ENCODE measurements at regions not wholly inside any gene's neighbourhood (a gene's known extent, or its start where the extent isn't known, plus 50 kb on each side); places are given as distances from the start of the nearest gene placed in this dataset.

DNA sequence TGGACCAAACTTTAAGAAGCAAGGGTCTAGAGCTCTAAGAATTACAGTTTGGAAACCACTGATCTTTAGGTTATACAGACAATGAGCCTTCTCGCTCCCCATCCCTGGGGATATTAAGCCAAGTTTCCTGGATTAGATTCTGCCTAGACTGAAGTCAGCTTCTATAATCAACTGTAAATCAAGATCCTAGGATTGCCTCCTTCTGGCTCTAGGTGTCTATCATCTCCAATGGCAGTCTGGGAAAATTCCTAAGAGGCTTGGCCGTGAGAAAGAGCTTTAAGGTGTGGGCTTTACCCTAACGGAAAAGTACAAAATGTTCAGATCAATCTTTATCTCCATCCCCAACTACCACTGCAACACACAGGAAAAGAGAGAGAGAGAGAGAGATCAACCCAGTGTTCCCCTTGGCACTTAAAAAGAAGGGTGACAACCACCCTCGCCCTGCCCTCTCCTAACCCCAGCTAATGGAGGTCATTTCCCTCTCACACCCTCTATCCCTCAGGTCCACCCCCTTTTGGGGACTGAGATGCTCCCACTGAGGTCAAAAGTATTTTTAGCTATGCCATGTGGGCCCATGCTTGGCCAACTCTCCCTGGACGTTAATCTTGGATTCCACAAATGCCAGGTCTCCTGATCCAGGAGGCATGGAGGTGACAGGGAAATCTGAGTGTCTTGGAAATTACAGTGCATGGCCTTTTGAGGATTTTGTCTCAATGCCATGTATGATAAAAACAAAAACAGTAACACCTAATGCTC is 202.8 kb upstream of the BCL6 start:
- TF ChIP-seq TCF7L2 (IDR thresholded peaks at IDR 0.05; ENCODE audit: borderline replicate concordance, low read depth, low read length) (no peak), HOXA7 (CRISPR knock-in tag; IDR thresholded peaks at IDR 0.05; ENCODE audit: borderline replicate concordance) (no peak), ZNF10 (tag by site-specific recombination; IDR thresholded peaks at IDR 0.05) (no peak), ZNF302 (tag by site-specific recombination; IDR thresholded peaks at IDR 0.05; ENCODE audit: low read depth) (no peak), ZSCAN16 (tag by site-specific recombination; IDR thresholded peaks at IDR 0.05) (no peak), ZNF621 (tag by site-specific recombination; IDR thresholded peaks at IDR 0.05) (no peak), YY1 (tag by site-specific recombination; IDR thresholded peaks at IDR 0.05) (no peak), ZNF792 (tag by site-specific recombination; IDR thresholded peaks at IDR 0.05) (no peak), YY2 (tag by site-specific recombination; IDR thresholded peaks at IDR 0.05) (no peak), ZNF776 (tag by site-specific recombination; IDR thresholded peaks at IDR 0.05; ENCODE audit: borderline replicate concordance) (no peak)
- TF ChIP-seq, protein P1, sequence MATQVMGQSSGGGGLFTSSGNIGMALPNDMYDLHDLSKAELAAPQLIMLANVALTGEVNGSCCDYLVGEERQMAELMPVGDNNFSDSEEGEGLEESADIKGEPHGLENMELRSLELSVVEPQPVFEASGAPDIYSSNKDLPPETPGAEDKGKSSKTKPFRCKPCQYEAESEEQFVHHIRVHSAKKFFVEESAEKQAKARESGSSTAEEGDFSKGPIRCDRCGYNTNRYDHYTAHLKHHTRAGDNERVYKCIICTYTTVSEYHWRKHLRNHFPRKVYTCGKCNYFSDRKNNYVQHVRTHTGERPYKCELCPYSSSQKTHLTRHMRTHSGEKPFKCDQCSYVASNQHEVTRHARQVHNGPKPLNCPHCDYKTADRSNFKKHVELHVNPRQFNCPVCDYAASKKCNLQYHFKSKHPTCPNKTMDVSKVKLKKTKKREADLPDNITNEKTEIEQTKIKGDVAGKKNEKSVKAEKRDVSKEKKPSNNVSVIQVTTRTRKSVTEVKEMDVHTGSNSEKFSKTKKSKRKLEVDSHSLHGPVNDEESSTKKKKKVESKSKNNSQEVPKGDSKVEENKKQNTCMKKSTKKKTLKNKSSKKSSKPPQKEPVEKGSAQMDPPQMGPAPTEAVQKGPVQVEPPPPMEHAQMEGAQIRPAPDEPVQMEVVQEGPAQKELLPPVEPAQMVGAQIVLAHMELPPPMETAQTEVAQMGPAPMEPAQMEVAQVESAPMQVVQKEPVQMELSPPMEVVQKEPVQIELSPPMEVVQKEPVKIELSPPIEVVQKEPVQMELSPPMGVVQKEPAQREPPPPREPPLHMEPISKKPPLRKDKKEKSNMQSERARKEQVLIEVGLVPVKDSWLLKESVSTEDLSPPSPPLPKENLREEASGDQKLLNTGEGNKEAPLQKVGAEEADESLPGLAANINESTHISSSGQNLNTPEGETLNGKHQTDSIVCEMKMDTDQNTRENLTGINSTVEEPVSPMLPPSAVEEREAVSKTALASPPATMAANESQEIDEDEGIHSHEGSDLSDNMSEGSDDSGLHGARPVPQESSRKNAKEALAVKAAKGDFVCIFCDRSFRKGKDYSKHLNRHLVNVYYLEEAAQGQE (tag by site-specific recombination; IDR thresholded peaks at IDR 0.05), result no peak
- TF ChIP-seq, protein P2, sequence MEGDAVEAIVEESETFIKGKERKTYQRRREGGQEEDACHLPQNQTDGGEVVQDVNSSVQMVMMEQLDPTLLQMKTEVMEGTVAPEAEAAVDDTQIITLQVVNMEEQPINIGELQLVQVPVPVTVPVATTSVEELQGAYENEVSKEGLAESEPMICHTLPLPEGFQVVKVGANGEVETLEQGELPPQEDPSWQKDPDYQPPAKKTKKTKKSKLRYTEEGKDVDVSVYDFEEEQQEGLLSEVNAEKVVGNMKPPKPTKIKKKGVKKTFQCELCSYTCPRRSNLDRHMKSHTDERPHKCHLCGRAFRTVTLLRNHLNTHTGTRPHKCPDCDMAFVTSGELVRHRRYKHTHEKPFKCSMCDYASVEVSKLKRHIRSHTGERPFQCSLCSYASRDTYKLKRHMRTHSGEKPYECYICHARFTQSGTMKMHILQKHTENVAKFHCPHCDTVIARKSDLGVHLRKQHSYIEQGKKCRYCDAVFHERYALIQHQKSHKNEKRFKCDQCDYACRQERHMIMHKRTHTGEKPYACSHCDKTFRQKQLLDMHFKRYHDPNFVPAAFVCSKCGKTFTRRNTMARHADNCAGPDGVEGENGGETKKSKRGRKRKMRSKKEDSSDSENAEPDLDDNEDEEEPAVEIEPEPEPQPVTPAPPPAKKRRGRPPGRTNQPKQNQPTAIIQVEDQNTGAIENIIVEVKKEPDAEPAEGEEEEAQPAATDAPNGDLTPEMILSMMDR (tag by site-specific recombination; IDR thresholded peaks at IDR 0.05), result no peak

Data from HEK293 (cell line).